Common myeloid progenitor, CD34-positive (primary cell): ENCODE measurements at regions not wholly inside any gene's neighbourhood (a gene's known extent, or its start where the extent isn't known, plus 50 kb on each side); places are given as distances from the start of the nearest gene placed in this dataset.

Experiments used
- CTCF ChIA-PET: fragments of 350-600 bp; sonication (Branson Sonifier 250); formaldehyde crosslinking; loops from one replicate; lab custom pipeline; 2021; ENCODE audit warnings: antibody characterized with exemption; lab: Charles Lee
- POLR2A ChIA-PET: fragments of 350-600 bp; sonication (Branson Sonifier 250); formaldehyde crosslinking; loops from one replicate; lab custom pipeline; 2021; ENCODE audit warnings: antibody characterized with exemption; lab: Charles Lee
- DNase-seq, 3 donors: peaks; one replicate each; pipeline versions ENCODE4 v3.0.0 to v3.0.0-alpha.2; 2013
- H3K27ac ChIP-seq, 2 experiments: 1 replicate in 1 of 2; 2 replicates in 1 of 2; pipeline ENCODE4 v1.7.0; 2013; ENCODE audit warnings: inconsistent platforms in 2 of 2, low read length in 2 of 2, mild to moderate bottlenecking in 2 of 2, low read depth in 1 of 2, moderate library complexity in 1 of 2; ENCODE audit not compliant: severe bottlenecking in 2 of 2, insufficient read depth in 1 of 2, poor library complexity in 1 of 2
- H3K27me3 ChIP-seq, 5 experiments: replicated peaks in 2 of 5; 1 replicate in 3 of 5; 2 replicates in 2 of 5; pipeline versions ENCODE4 v1.6.1 to v1.7.0; 2013; ENCODE audit warnings: low read length in 4 of 5, mild to moderate bottlenecking in 2 of 5, moderate library complexity in 2 of 5, inconsistent platforms in 1 of 5; ENCODE audit not compliant: insufficient read depth in 5 of 5, control insufficient read depth in 4 of 5
- H3K36me3 ChIP-seq, 4 experiments: 1 replicate in 2 of 4; 2 replicates in 2 of 4; pipeline versions ENCODE4 v1.6.1 to v1.7.0; 2013; ENCODE audit warnings: low read length in 3 of 4, control low read depth in 1 of 4, mild to moderate bottlenecking in 1 of 4; ENCODE audit not compliant: control insufficient read depth in 4 of 4, insufficient read depth in 4 of 4
- H3K4me1 ChIP-seq, 4 experiments: 1 replicate in 3 of 4; 2 replicates in 1 of 4; pipeline versions ENCODE4 v1.6.1 to v1.7.1; 2013; ENCODE audit warnings: low read length in 3 of 4, mild to moderate bottlenecking in 3 of 4, control low read depth in 1 of 4, inconsistent platforms in 1 of 4, moderate library complexity in 1 of 4; ENCODE audit not compliant: control insufficient read depth in 4 of 4, insufficient read depth in 4 of 4; ENCODE audit errors: control extremely low read depth in 1 of 4
- H3K4me3 ChIP-seq, 7 experiments: 1 replicate in 4 of 7; 2 replicates in 3 of 7; pipeline versions ENCODE4 v1.5.1 to v1.7.0; 2013; ENCODE audit warnings: mild to moderate bottlenecking in 7 of 7, low read length in 6 of 7, moderate library complexity in 6 of 7, inconsistent platforms in 2 of 7, low read depth in 2 of 7, control low read depth in 1 of 7; ENCODE audit not compliant: insufficient read depth in 4 of 7, control insufficient read depth in 1 of 7; ENCODE audit errors: extremely low read depth in 1 of 7
- H3K9me3 ChIP-seq, 5 experiments: 1 replicate in 4 of 5; 2 replicates in 1 of 5; pipeline versions ENCODE4 v1.6.1 to v1.7.1; 2013; ENCODE audit warnings: low read length in 4 of 5, mild to moderate bottlenecking in 2 of 5, inconsistent platforms in 1 of 5, low read depth in 1 of 5, moderate library complexity in 1 of 5; ENCODE audit not compliant: control insufficient read depth in 4 of 5, insufficient read depth in 2 of 5; ENCODE audit errors: control extremely low read depth in 1 of 5
- WGBS: methylation state at CpG from one replicate; pipeline ENCODE4 v1.1.5; 2013; ENCODE audit not compliant: insufficient coverage; 5-methylcytosine and 5-hydroxymethylcytosine counted together

- DNase-seq: no peak
- Histone ChIP-seq H3K4me1 (peaks cover 0 to 4% (median 0%) of the 10 kb centered on the region in 4 experiments), H3K36me3 (no peaks in the 10 kb centered on the region), H3K27ac (no peak overlapping the region), H3K4me3 (no peak overlapping the region), H3K27me3 (peaks cover 0 to 6% (median 2%) of the 10 kb centered on the region in 5 experiments), H3K9me3 (no peaks in the 10 kb centered on the region)
- ChIA-PET POLR2A (no interaction called here), CTCF (interaction anchor here (1.8 kb wide), 1 partner anchor 514 kb away, joined by 6 read pairs; no protein-coding TSS in a partner anchor)
- WGBS: 62% methylated on average over 3 of the region's 4 CpGs
Observed at GRCh38 chr9:119963258-119963797, 594.1 kb upstream of the BRINP1 start.

GRCh38 chr9:119961774-119962424 is 592.7 kb upstream of the BRINP1 start:
- H3K9me3 ChIP-seq: no peaks in the 10 kb centered on the region
- DNase-seq: peak; percentile 7 to 21 (median 16)
- no peak overlapping the region for H3K4me3 ChIP-seq
- no peak overlapping the region for H3K27ac ChIP-seq
- H3K27me3 ChIP-seq: peaks cover 0 to 6% (median 4%) of the 10 kb centered on the region in 5 experiments
- POLR2A ChIA-PET: no interaction called here
- no peaks in the 10 kb centered on the region for H3K36me3 ChIP-seq
- CTCF ChIA-PET: interaction anchor here (1.8 kb wide), 1 partner anchor 516 kb away, joined by 6 read pairs; no protein-coding TSS in a partner anchor
- H3K4me1 ChIP-seq: peaks cover 0 to 4% (median 0%) of the 10 kb centered on the region in 4 experiments
- WGBS: 48% methylated on average over 18 of the region's 19 CpGs

- DNase-seq: no peak
- ChIA-PET POLR2A (no interaction called here), CTCF (interaction anchor here (1.4 kb wide), 1 partner anchor 518 kb away, joined by 3 read pairs; no protein-coding TSS in a partner anchor)
- Histone ChIP-seq H3K4me1 (peaks cover 0 to 4% (median 0%) of the 10 kb centered on the region in 4 experiments), H3K27ac (no peak overlapping the region), H3K4me3 (no peak overlapping the region), H3K36me3 (no peaks in the 10 kb centered on the region), H3K9me3 (no peaks in the 10 kb centered on the region), H3K27me3 (peaks cover 0 to 8% (median 5%) of the 10 kb centered on the region in 5 experiments)
- 89% methylated on average over 4 of the region's 6 CpGs for WGBS
Observed at GRCh38 chr9:119959846-119960545, 590.8 kb upstream of the BRINP1 start.

GRCh38 chr9:119956111-119956510 is 586.9 kb upstream of the BRINP1 start:
- ChIA-PET CTCF (no interaction called here), POLR2A (no interaction called here)
- Histone ChIP-seq H3K36me3 (no peaks in the 10 kb centered on the region), H3K4me1 (no peaks in the 10 kb centered on the region), H3K9me3 (no peaks in the 10 kb centered on the region), H3K27ac (no peak overlapping the region), H3K27me3 (peaks cover 0 to 6% (median 3%) of the 10 kb centered on the region in 5 experiments), H3K4me3 (no peak overlapping the region)
- DNase-seq: no peak
- 100% methylated on average over 1 of the region's 2 CpGs for WGBS

GRCh38 chr9:119955276-119955675 is 586.0 kb upstream of the BRINP1 start:
- Histone ChIP-seq H3K27me3 (peaks cover 0 to 6% (median 0%) of the 10 kb centered on the region in 5 experiments), H3K9me3 (no peaks in the 10 kb centered on the region), H3K36me3 (no peaks in the 10 kb centered on the region), H3K4me3 (no peak overlapping the region), H3K4me1 (no peaks in the 10 kb centered on the region), H3K27ac (no peak overlapping the region)
- DNase-seq: no peak
- POLR2A ChIA-PET: no interaction called here
- CTCF ChIA-PET: no interaction called here
- no CpG with 5 or more reads among the region's 3 CpGs for WGBS

GRCh38 chr9:119951591-119951990 is 582.4 kb upstream of the BRINP1 start:
- Histone ChIP-seq H3K36me3 (no peaks in the 10 kb centered on the region), H3K4me1 (no peaks in the 10 kb centered on the region), H3K9me3 (no peaks in the 10 kb centered on the region), H3K4me3 (no peak overlapping the region), H3K27ac (no peak overlapping the region), H3K27me3 (peaks cover 0 to 16% (median 0%) of the 10 kb centered on the region in 5 experiments)
- 93% methylated on average over 2 of the region's 3 CpGs for WGBS
- POLR2A ChIA-PET: no interaction called here
- no peak for DNase-seq
- CTCF ChIA-PET: no interaction called here

GRCh38 chr9:119951090-119951489 is 581.9 kb upstream of the BRINP1 start:
- no peaks in the 10 kb centered on the region for H3K4me1 ChIP-seq
- no peak overlapping the region for H3K4me3 ChIP-seq
- H3K9me3 ChIP-seq: no peaks in the 10 kb centered on the region
- no peaks in the 10 kb centered on the region for H3K36me3 ChIP-seq
- WGBS: no CpG with 5 or more reads among the region's 1 CpG
- peaks cover 0 to 16% (median 0%) of the 10 kb centered on the region in 5 experiments for H3K27me3 ChIP-seq
- CTCF ChIA-PET: interaction anchor here (0.8 to 1.0 kb wide), 2 partner anchors 13 to 16 kb away, joined by 3 read pairs; no protein-coding TSS in a partner anchor
- no peak overlapping the region for H3K27ac ChIP-seq
- POLR2A ChIA-PET: no interaction called here
- no peak for DNase-seq
